IMR-90 (cell line): ENCODE measurements at regions not wholly inside any gene's neighbourhood (a gene's known extent, or its start where the extent isn't known, plus 50 kb on each side); places are given as distances from the start of the nearest gene placed in this dataset.

ENCODE experiments used
- BHLHE40 ChIP-seq: fragments of 150-350 bp; IDR thresholded peaks from 2 replicates; pipeline ENCODE4 v1.6.1; 2016; ENCODE audit warnings: mild to moderate bottlenecking, low read depth, low read length
- CEBPB ChIP-seq: IDR thresholded peaks from 2 replicates; pipeline ENCODE4 v1.6.1; 2012; ENCODE audit warnings: low read depth, low read length, improper control_type of control experiment
- CHD1 ChIP-seq: IDR thresholded peaks from 2 replicates; pipeline ENCODE4 v1.6.1; 2012; ENCODE audit warnings: low read depth, low read length, improper control_type of control experiment
- FOS ChIP-seq: fragments of 150-350 bp; IDR thresholded peaks from 2 replicates; pipeline ENCODE4 v1.6.1; 2016; ENCODE audit warnings: low read depth, low read length
- MAZ ChIP-seq: IDR thresholded peaks from 2 replicates; pipeline ENCODE4 v1.6.1; 2012; ENCODE audit warnings: low read depth, mild to moderate bottlenecking, low read length, improper control_type of control experiment, moderate library complexity, borderline replicate concordance
- MXI1 ChIP-seq: IDR thresholded peaks from 2 replicates; pipeline ENCODE4 v1.6.1; 2012; ENCODE audit warnings: low read depth, mild to moderate bottlenecking, low read length, moderate library complexity, borderline replicate concordance
- POLR2A ChIP-seq: IDR thresholded peaks from 2 replicates; pipeline ENCODE4 v1.6.1; 2012; ENCODE audit warnings: mild to moderate bottlenecking, low read depth, low read length
- RCOR1 ChIP-seq: IDR thresholded peaks from 2 replicates; pipeline ENCODE4 v1.6.1; 2012; ENCODE audit warnings: mild to moderate bottlenecking, low read length, improper control_type of control experiment; ENCODE audit not compliant: insufficient replicate concordance
- RFX5 ChIP-seq: IDR thresholded peaks from 2 replicates; pipeline ENCODE4 v1.8.0; 2012; ENCODE audit warnings: low read depth, mild to moderate bottlenecking, low read length, moderate library complexity
- SMC3 ChIP-seq: fragments of 150-350 bp; IDR thresholded peaks from 2 replicates; pipeline ENCODE4 v1.6.1; 2016; ENCODE audit warnings: low read depth, mild to moderate bottlenecking, antibody characterized with exemption, low read length, moderate library complexity
- TF ChIP-seq, protein P1 (sequence below): conservative IDR thresholded peaks from 2 replicates; pipeline ENCODE4 v1.5.1; 2012; ENCODE audit warnings: mild to moderate bottlenecking, low read depth, low read length, improper control_type of control experiment
- TF ChIP-seq, protein P2 (sequence below): fragments of 150-350 bp; IDR thresholded peaks from 2 replicates; pipeline ENCODE4 v1.6.1; 2017; ENCODE audit warnings: mild to moderate bottlenecking, antibody characterized with exemption, low read length, low read depth
- TF ChIP-seq, protein P3 (sequence below): fragments of 150-350 bp; IDR thresholded peaks from 2 replicates; pipeline ENCODE4 v1.6.1; 2016; ENCODE audit warnings: low read depth, mild to moderate bottlenecking, low read length, moderate library complexity, borderline replicate concordance

DNA sequence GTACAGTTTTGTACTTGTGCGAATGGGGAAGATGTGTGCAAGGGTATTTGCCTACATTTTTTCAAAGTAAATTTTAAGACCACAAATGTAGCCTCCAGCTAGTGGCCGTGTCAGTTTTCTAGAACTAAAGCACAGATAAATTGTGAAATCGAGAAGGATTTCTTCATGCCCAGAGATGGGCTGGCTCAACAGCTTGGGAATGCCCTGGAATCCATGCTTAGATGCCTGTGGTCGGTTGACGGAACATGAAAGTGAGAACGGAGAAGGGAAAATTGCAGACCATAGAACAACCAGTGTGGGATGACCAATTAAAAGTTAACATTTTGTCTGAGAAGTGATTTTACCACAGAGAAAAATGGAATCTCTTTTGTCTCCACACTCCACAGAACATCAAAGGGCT lies 73.2 kb upstream of the VCX2 start:
- no peak for TF ChIP-seq POLR2A
- TF ChIP-seq, protein P1, sequence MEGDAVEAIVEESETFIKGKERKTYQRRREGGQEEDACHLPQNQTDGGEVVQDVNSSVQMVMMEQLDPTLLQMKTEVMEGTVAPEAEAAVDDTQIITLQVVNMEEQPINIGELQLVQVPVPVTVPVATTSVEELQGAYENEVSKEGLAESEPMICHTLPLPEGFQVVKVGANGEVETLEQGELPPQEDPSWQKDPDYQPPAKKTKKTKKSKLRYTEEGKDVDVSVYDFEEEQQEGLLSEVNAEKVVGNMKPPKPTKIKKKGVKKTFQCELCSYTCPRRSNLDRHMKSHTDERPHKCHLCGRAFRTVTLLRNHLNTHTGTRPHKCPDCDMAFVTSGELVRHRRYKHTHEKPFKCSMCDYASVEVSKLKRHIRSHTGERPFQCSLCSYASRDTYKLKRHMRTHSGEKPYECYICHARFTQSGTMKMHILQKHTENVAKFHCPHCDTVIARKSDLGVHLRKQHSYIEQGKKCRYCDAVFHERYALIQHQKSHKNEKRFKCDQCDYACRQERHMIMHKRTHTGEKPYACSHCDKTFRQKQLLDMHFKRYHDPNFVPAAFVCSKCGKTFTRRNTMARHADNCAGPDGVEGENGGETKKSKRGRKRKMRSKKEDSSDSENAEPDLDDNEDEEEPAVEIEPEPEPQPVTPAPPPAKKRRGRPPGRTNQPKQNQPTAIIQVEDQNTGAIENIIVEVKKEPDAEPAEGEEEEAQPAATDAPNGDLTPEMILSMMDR = no peak
- no peak for TF ChIP-seq FOS
- no peak for TF ChIP-seq RFX5
- no peak for TF ChIP-seq CEBPB
- TF ChIP-seq, protein P2, sequence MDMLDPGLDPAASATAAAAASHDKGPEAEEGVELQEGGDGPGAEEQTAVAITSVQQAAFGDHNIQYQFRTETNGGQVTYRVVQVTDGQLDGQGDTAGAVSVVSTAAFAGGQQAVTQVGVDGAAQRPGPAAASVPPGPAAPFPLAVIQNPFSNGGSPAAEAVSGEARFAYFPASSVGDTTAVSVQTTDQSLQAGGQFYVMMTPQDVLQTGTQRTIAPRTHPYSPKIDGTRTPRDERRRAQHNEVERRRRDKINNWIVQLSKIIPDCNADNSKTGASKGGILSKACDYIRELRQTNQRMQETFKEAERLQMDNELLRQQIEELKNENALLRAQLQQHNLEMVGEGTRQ = no peak
- no peak for TF ChIP-seq RCOR1
- no peak for TF ChIP-seq MAZ
- TF ChIP-seq MXI1 = no peak
- TF ChIP-seq, protein P3, sequence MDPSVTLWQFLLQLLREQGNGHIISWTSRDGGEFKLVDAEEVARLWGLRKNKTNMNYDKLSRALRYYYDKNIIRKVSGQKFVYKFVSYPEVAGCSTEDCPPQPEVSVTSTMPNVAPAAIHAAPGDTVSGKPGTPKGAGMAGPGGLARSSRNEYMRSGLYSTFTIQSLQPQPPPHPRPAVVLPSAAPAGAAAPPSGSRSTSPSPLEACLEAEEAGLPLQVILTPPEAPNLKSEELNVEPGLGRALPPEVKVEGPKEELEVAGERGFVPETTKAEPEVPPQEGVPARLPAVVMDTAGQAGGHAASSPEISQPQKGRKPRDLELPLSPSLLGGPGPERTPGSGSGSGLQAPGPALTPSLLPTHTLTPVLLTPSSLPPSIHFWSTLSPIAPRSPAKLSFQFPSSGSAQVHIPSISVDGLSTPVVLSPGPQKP = no peak
- no peak for TF ChIP-seq BHLHE40
- no peak for TF ChIP-seq SMC3
- no peak for TF ChIP-seq CHD1
